Liver (tissue), 8 donors: ENCODE measurements at regions not wholly inside any gene's neighbourhood (a gene's known extent, or its start where the extent isn't known, plus 50 kb on each side); places are given as distances from the start of the nearest gene placed in this dataset.

Source experiments
- DNase-seq: peaks from one replicate; pipeline ENCODE4 v3.0.0-alpha.2; 2017; ENCODE audit warnings: low spot score
- H3K27ac ChIP-seq, 2 donors: one replicate each; pipeline ENCODE4 v1.7.0; 2013; ENCODE audit warnings: inconsistent platforms in 2 of 2, low read length in 2 of 2, control low read depth in 1 of 2, low read depth in 1 of 2, mild to moderate bottlenecking in 1 of 2
- H3K27me3 ChIP-seq, 4 donors: one replicate each; pipeline versions ENCODE4 v1.6.1 to v1.7.0; 2013; ENCODE audit warnings: low read length in 3 of 4, inconsistent platforms in 1 of 4, mild to moderate bottlenecking in 1 of 4, moderate library complexity in 1 of 4; ENCODE audit not compliant: control insufficient read depth in 4 of 4, insufficient read depth in 4 of 4
- H3K36me3 ChIP-seq, 4 donors: one replicate each; pipeline versions ENCODE4 v1.6.1 to v1.7.0; 2013; ENCODE audit warnings: low read length in 3 of 4, mild to moderate bottlenecking in 3 of 4, low read depth in 1 of 4, moderate library complexity in 1 of 4; ENCODE audit not compliant: control insufficient read depth in 4 of 4, insufficient read depth in 3 of 4
- H3K4me1 ChIP-seq, 4 donors: one replicate each; pipeline versions ENCODE4 v1.6.1 to v1.7.0; 2013; ENCODE audit warnings: low read length in 3 of 4, mild to moderate bottlenecking in 3 of 4, moderate library complexity in 1 of 4; ENCODE audit not compliant: control insufficient read depth in 4 of 4, insufficient read depth in 4 of 4
- H3K4me3 ChIP-seq, 3 donors: one replicate each; pipeline versions ENCODE4 v1.6.1 to v1.7.0; 2013; ENCODE audit warnings: low read length in 3 of 3, control low read depth in 1 of 3, low read depth in 1 of 3, mild to moderate bottlenecking in 1 of 3
- H3K9ac ChIP-seq, 2 donors: one replicate each; pipeline ENCODE4 v1.7.0; 2013; ENCODE audit warnings: low read length in 2 of 2, mild to moderate bottlenecking in 2 of 2, moderate library complexity in 2 of 2, control low read depth in 1 of 2, low read depth in 1 of 2
- H3K9me3 ChIP-seq, 4 donors: one replicate each; pipeline versions ENCODE4 v1.6.1 to v1.7.0; 2013; ENCODE audit warnings: low read length in 3 of 4; ENCODE audit not compliant: control insufficient read depth in 4 of 4
- ATF3 ChIP-seq: IDR thresholded peaks from 2 replicates; pipeline ENCODE4 v1.6.1; 2016; ENCODE audit warnings: antibody characterized with exemption
- CTCF ChIP-seq: fragments of 150-350 bp; IDR thresholded peaks from 2 replicates; pipeline ENCODE4 v1.5.1; 2017; ENCODE audit warnings: improper control_type of control experiment, low read depth, low read length; ENCODE audit not compliant: missing input control
- EGR1 ChIP-seq, 2 donors: IDR thresholded peaks; 2 replicates each; pipeline ENCODE4 v1.6.1; 2016 to 2018; ENCODE audit warnings: antibody characterized with exemption in 2 of 2, low read depth in 2 of 2
- FOXA1 ChIP-seq: IDR thresholded peaks from 2 replicates; pipeline ENCODE4 v1.6.1; 2016; ENCODE audit warnings: antibody characterized with exemption
- FOXA2 ChIP-seq: IDR thresholded peaks from 2 replicates; pipeline ENCODE4 v1.6.1; 2016; ENCODE audit warnings: antibody characterized with exemption
- GABPA ChIP-seq, 2 donors: IDR thresholded peaks in 1 of 2; conservative IDR thresholded peaks in 1 of 2; 2 replicates each; pipeline ENCODE4 v1.6.1; 2016; ENCODE audit warnings: antibody characterized with exemption in 2 of 2, mild to moderate bottlenecking in 1 of 2, moderate library complexity in 1 of 2
- HNF4A ChIP-seq, 2 donors: conservative IDR thresholded peaks; 2 replicates each; pipeline ENCODE4 v1.6.1; 2016; ENCODE audit warnings: antibody characterized with exemption in 2 of 2, mild to moderate bottlenecking in 2 of 2
- HNF4G ChIP-seq: IDR thresholded peaks from 2 replicates; pipeline ENCODE4 v1.6.1; 2016; ENCODE audit warnings: antibody characterized with exemption
- JUND ChIP-seq, 2 donors: IDR thresholded peaks; 2 replicates each; pipeline ENCODE4 v1.6.1; 2016; ENCODE audit warnings: antibody characterized with exemption in 2 of 2
- MAX ChIP-seq: IDR thresholded peaks from 2 replicates; pipeline ENCODE4 v1.6.1; 2016; ENCODE audit warnings: antibody characterized with exemption
- NR2F2 ChIP-seq: IDR thresholded peaks from 2 replicates; pipeline ENCODE4 v1.6.1; 2016; ENCODE audit warnings: antibody characterized with exemption
- RAD21 ChIP-seq, 2 donors: IDR thresholded peaks; 2 replicates each; pipeline ENCODE4 v1.6.1; 2016; ENCODE audit warnings: antibody characterized with exemption in 2 of 2, mild to moderate bottlenecking in 2 of 2
- REST ChIP-seq: IDR thresholded peaks from 2 replicates; pipeline ENCODE4 v1.6.1; 2016; ENCODE audit warnings: antibody characterized with exemption, mild to moderate bottlenecking
- RXRA ChIP-seq, 2 donors: IDR thresholded peaks; 2 replicates each; pipeline ENCODE4 v1.6.1; 2017 to 2018; ENCODE audit warnings: antibody characterized with exemption in 2 of 2, mild to moderate bottlenecking in 1 of 2
- SP1 ChIP-seq: IDR thresholded peaks from 2 replicates; pipeline ENCODE4 v1.6.1; 2018; ENCODE audit warnings: antibody characterized with exemption, mild to moderate bottlenecking
- TAF1 ChIP-seq: conservative IDR thresholded peaks from 2 replicates; pipeline ENCODE4 v1.6.1; 2016; ENCODE audit warnings: antibody characterized with exemption, mild to moderate bottlenecking
- YY1 ChIP-seq: IDR thresholded peaks from 2 replicates; pipeline ENCODE4 v1.6.1; 2016; ENCODE audit warnings: antibody characterized with exemption, mild to moderate bottlenecking
- ZBTB33 ChIP-seq: IDR thresholded peaks from 2 replicates; pipeline ENCODE4 v1.6.1; 2016; ENCODE audit warnings: antibody characterized with exemption
- whole genome bisulfite sequencing: extraction: QIAGEN DNeasy Blood & Tissue Kit; methylation state at CpG from one replicate; pipeline ENCODE4 v1.1.7; 2013; 5-methylcytosine and 5-hydroxymethylcytosine counted together
- donor health status: healthy.
- donor health status: healthy.
- donor health status: healthy.
- donor health status: healthy.
- donor health status: healthy.

GRCh38 chr4:33073811-33074210, 2353.6 kb downstream of the PCDH7 start:
- H3K4me1 ChIP-seq: peaks cover 5 to 33% (median 22%) of the 10 kb centered on the region in 4 donors
- no peak overlapping the region for H3K9ac ChIP-seq
- H3K9me3 ChIP-seq: peaks cover 0 to 5% (median under 1%) of the 10 kb centered on the region in 4 donors
- 45% methylated on average over 1 of the region's 1 CpG for WGBS
- TF ChIP-seq HNF4A (conservative IDR thresholded peaks at IDR 0.05): no peak
- TF ChIP-seq ATF3: no peak
- no peak for TF ChIP-seq HNF4G
- no peak for TF ChIP-seq JUND (IDR thresholded peaks at IDR 0.05)
- no peak for TF ChIP-seq REST
- TF ChIP-seq ZBTB33: no peak
- no peak for DNase-seq
- no peak overlapping the region for H3K4me3 ChIP-seq
- no peaks in the 10 kb centered on the region for H3K36me3 ChIP-seq
- no peaks in the 10 kb centered on the region for H3K27me3 ChIP-seq
- no peak overlapping the region for H3K27ac ChIP-seq

- no peak overlapping the region for H3K9ac ChIP-seq
- H3K36me3 ChIP-seq: no peaks in the 10 kb centered on the region
- no peak for TF ChIP-seq EGR1 (IDR thresholded peaks at IDR 0.05; ENCODE audit: low read depth in 2 of 2)
- TF ChIP-seq CTCF: no peak
- TF ChIP-seq ZBTB33: no peak
- peak in 1 of 2 donors; percentile 60 for TF ChIP-seq RXRA (IDR thresholded peaks at IDR 0.05)
- peak; percentile 16 for TF ChIP-seq FOXA1
- no peak for TF ChIP-seq ATF3
- TF ChIP-seq GABPA (IDR thresholded peaks at IDR 0.05 in 1 of 2, conservative IDR thresholded peaks at IDR 0.05 in 1 of 2): peak in 1 of 2 donors; percentile 35
- peak; percentile 44 for TF ChIP-seq MAX
- TF ChIP-seq JUND (IDR thresholded peaks at IDR 0.05): peak in 1 of 2 donors; percentile 42
- TF ChIP-seq REST: peak; percentile 45
- no peak for TF ChIP-seq NR2F2
- peak; percentile 32 for TF ChIP-seq SP1
- no peak for TF ChIP-seq TAF1
- TF ChIP-seq HNF4A (conservative IDR thresholded peaks at IDR 0.05): peak; percentile 63 to 80
- peak in 1 of 2 donors; percentile 15 for TF ChIP-seq RAD21 (IDR thresholded peaks at IDR 0.05)
- peak; percentile 32 for TF ChIP-seq FOXA2
- TF ChIP-seq HNF4G: no peak
- peak; percentile 40 for TF ChIP-seq YY1
- H3K27me3 ChIP-seq: no peaks in the 10 kb centered on the region
- H3K4me3 ChIP-seq: no peak overlapping the region
- no peak overlapping the region for H3K27ac ChIP-seq
- no peak for DNase-seq
- peaks cover 9 to 36% (median 33%) of the 10 kb centered on the region in 4 donors for H3K4me1 ChIP-seq
- no peaks in the 10 kb centered on the region for H3K9me3 ChIP-seq
- WGBS: 25% methylated on average over 2 of the region's 2 CpGs
These were observed 2358.0 kb downstream of the PCDH7 start for GRCh38 chr4:33078145-33078544.
